HCT116 (cell line): ENCODE measurements at regions not wholly inside any gene's neighbourhood (a gene's known extent, or its start where the extent isn't known, plus 50 kb on each side); places are given as distances from the start of the nearest gene placed in this dataset.

Experiments used
- EZH2 ChIP-seq: fragments of 200-600 bp; sonication (generic); IDR thresholded peaks from 2 replicates; pipeline ENCODE4 v1.6.1; 2017; ENCODE audit warnings: antibody characterized with exemption, mixed run types
- POLR2A ChIP-seq: IDR thresholded peaks from 2 replicates; pipeline ENCODE4 v1.7.0; 2011; ENCODE audit warnings: borderline replicate concordance; ENCODE audit not compliant: insufficient read depth, insufficient read length; ENCODE audit errors: extremely low read depth
- TCF7L2 ChIP-seq: IDR thresholded peaks from 2 replicates; pipeline ENCODE4 v1.7.0; 2011; ENCODE audit warnings: borderline replicate concordance, inconsistent platforms; ENCODE audit not compliant: insufficient read depth, insufficient read length; ENCODE audit errors: extremely low read depth
- ZNF274 ChIP-seq: fragments of 200-500 bp; sonication (Bioruptor generic); IDR thresholded peaks from 2 replicates; pipeline ENCODE4 v1.6.1; 2014; ENCODE audit warnings: mild to moderate bottlenecking, low read depth, low read length, inconsistent platforms
- TF ChIP-seq, protein P1 (sequence below): IDR thresholded peaks from 2 replicates; pipeline ENCODE4 v1.6.1; 2012; ENCODE audit warnings: low read depth
- TF ChIP-seq, protein P2 (sequence below), 3 experiments: fragments of 200-600 bp in 1 of 3; sonication (generic) in 1 of 3; IDR thresholded peaks in 2 of 3; conservative IDR thresholded peaks in 1 of 3; 2 replicates each; pipeline ENCODE4 v1.5.1; 2012 to 2017; ENCODE audit warnings: low read depth in 2 of 3, low read length in 2 of 3, antibody characterized with exemption in 1 of 3, borderline replicate concordance in 1 of 3, control low read depth in 1 of 3, mild to moderate bottlenecking in 1 of 3, mixed read lengths in 1 of 3, mixed run types in 1 of 3, moderate library complexity in 1 of 3; ENCODE audit not compliant: insufficient read depth in 1 of 3

- TF ChIP-seq EZH2 (no peak), POLR2A (no peak), TCF7L2 (no peak), ZNF274 (no peak)
- TF ChIP-seq, protein P1, sequence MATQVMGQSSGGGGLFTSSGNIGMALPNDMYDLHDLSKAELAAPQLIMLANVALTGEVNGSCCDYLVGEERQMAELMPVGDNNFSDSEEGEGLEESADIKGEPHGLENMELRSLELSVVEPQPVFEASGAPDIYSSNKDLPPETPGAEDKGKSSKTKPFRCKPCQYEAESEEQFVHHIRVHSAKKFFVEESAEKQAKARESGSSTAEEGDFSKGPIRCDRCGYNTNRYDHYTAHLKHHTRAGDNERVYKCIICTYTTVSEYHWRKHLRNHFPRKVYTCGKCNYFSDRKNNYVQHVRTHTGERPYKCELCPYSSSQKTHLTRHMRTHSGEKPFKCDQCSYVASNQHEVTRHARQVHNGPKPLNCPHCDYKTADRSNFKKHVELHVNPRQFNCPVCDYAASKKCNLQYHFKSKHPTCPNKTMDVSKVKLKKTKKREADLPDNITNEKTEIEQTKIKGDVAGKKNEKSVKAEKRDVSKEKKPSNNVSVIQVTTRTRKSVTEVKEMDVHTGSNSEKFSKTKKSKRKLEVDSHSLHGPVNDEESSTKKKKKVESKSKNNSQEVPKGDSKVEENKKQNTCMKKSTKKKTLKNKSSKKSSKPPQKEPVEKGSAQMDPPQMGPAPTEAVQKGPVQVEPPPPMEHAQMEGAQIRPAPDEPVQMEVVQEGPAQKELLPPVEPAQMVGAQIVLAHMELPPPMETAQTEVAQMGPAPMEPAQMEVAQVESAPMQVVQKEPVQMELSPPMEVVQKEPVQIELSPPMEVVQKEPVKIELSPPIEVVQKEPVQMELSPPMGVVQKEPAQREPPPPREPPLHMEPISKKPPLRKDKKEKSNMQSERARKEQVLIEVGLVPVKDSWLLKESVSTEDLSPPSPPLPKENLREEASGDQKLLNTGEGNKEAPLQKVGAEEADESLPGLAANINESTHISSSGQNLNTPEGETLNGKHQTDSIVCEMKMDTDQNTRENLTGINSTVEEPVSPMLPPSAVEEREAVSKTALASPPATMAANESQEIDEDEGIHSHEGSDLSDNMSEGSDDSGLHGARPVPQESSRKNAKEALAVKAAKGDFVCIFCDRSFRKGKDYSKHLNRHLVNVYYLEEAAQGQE: no peak
- TF ChIP-seq, protein P2, sequence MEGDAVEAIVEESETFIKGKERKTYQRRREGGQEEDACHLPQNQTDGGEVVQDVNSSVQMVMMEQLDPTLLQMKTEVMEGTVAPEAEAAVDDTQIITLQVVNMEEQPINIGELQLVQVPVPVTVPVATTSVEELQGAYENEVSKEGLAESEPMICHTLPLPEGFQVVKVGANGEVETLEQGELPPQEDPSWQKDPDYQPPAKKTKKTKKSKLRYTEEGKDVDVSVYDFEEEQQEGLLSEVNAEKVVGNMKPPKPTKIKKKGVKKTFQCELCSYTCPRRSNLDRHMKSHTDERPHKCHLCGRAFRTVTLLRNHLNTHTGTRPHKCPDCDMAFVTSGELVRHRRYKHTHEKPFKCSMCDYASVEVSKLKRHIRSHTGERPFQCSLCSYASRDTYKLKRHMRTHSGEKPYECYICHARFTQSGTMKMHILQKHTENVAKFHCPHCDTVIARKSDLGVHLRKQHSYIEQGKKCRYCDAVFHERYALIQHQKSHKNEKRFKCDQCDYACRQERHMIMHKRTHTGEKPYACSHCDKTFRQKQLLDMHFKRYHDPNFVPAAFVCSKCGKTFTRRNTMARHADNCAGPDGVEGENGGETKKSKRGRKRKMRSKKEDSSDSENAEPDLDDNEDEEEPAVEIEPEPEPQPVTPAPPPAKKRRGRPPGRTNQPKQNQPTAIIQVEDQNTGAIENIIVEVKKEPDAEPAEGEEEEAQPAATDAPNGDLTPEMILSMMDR (IDR thresholded peaks at IDR 0.05 in 2 of 3, conservative IDR thresholded peaks at IDR 0.05 in 1 of 3; ENCODE audit: borderline replicate concordance in 1 of 3, insufficient read depth in 1 of 3, low read depth in 2 of 3, low read length in 2 of 3): no peak
These were observed 1114.8 kb downstream of the ROBO2 start for GRCh38 chr3:78154521-78155186.
